ENCODE measurements at regions not wholly inside any gene's neighbourhood (a gene's known extent, or its start where the extent isn't known, plus 50 kb on each side); places are given as distances from the start of the nearest gene placed in this dataset.
"Not testable (repeated sequence)": the region's sequence is repeated elsewhere in the genome, so short reads cannot be mapped to it uniquely, and the experiment has no call there.

DNA sequence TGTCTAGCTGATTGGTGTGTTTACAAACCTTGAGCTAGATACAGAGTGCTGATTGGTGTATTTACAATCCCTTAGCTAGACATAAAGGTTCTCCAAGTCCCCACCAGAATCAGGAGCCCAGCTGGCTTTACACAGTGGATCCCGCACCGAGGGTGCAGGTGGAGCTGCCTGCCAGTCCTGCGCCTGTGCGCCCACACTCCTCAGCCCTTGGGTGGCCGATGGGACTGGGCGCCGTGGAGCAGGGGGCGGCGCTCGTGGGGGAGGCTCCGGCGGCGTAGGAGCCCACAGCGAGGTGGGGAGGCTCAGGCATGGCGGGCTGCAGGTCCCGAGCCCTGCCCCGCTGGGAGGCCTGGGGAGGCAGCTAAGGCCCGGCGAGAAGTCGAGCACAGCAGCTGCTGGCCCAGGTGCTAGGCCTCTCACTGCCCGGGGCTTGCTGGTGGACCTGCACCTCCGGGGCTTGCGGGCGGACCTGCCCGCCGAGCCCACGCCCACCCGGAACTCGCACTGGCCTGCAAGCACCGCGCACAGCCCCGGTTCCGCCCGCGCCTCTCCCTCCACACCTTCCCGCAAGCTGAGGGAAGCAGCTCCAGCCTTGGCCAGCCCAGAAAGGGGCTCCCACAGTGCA is 51.0 kb upstream of the CDYL start:
- not testable (repeated sequence) for TF ChIP-seq MYC, MAX (IDR thresholded peaks at IDR 0.05; ENCODE audit: low read depth, low read length)
- TF ChIP-seq, protein P1, sequence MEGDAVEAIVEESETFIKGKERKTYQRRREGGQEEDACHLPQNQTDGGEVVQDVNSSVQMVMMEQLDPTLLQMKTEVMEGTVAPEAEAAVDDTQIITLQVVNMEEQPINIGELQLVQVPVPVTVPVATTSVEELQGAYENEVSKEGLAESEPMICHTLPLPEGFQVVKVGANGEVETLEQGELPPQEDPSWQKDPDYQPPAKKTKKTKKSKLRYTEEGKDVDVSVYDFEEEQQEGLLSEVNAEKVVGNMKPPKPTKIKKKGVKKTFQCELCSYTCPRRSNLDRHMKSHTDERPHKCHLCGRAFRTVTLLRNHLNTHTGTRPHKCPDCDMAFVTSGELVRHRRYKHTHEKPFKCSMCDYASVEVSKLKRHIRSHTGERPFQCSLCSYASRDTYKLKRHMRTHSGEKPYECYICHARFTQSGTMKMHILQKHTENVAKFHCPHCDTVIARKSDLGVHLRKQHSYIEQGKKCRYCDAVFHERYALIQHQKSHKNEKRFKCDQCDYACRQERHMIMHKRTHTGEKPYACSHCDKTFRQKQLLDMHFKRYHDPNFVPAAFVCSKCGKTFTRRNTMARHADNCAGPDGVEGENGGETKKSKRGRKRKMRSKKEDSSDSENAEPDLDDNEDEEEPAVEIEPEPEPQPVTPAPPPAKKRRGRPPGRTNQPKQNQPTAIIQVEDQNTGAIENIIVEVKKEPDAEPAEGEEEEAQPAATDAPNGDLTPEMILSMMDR (IDR thresholded peaks at IDR 0.05; ENCODE audit: low read depth, low read length) = not testable (repeated sequence)
